Progenitor cell of endocrine pancreas (in vitro differentiated cells): ENCODE measurements at regions not wholly inside any gene's neighbourhood (a gene's known extent, or its start where the extent isn't known, plus 50 kb on each side); places are given as distances from the start of the nearest gene placed in this dataset.
"Not testable (repeated sequence)": the region's sequence is repeated elsewhere in the genome, so short reads cannot be mapped to it uniquely, and the experiment has no call there.

ENCODE experiments used
- DNase-seq: peaks from one replicate; pipeline ENCODE4 v3.0.0; 2021; ENCODE audit warnings: low spot score; ENCODE audit not compliant: unreplicated experiment
- H3K27ac Mint-ChIP-seq: 2 replicates; pipeline ENCODE4 v1.8.0; 2021; ENCODE audit warnings: mild to moderate bottlenecking, moderate library complexity, mixed read lengths
- H3K27me3 Mint-ChIP-seq: 2 replicates; pipeline ENCODE4 v1.8.0; 2021; ENCODE audit warnings: mixed read lengths
- H3K36me3 Mint-ChIP-seq: 2 replicates; pipeline ENCODE4 v1.8.0; 2022; ENCODE audit warnings: mixed read lengths; ENCODE audit not compliant: insufficient read depth
- H3K4me1 Mint-ChIP-seq: 2 replicates; pipeline ENCODE4 v1.8.0; 2021; ENCODE audit warnings: low read depth, mixed read lengths
- H3K4me3 Mint-ChIP-seq: 2 replicates; pipeline ENCODE4 v1.8.0; 2021; ENCODE audit warnings: low read depth, mild to moderate bottlenecking, moderate library complexity, mixed read lengths
- H3K9me3 Mint-ChIP-seq: 2 replicates; pipeline ENCODE4 v1.8.0; 2021; ENCODE audit warnings: low read depth, mixed read lengths

- H3K27ac Mint-ChIP-seq, H3K27me3 Mint-ChIP-seq, H3K9me3 Mint-ChIP-seq, H3K4me1 Mint-ChIP-seq, DNase-seq, H3K4me3 Mint-ChIP-seq, H3K36me3 Mint-ChIP-seq: not testable (repeated sequence)
Measured at GRCh38 chr2:111292232-111292968, 171.7 kb downstream of the BCL2L11 start.

GRCh38 chr2:111294699-111295098 lies 174.0 kb downstream of the BCL2L11 start:
- H3K27me3 Mint-ChIP-seq, DNase-seq, H3K4me3 Mint-ChIP-seq, H3K9me3 Mint-ChIP-seq, H3K27ac Mint-ChIP-seq, H3K4me1 Mint-ChIP-seq, H3K36me3 Mint-ChIP-seq: not testable (repeated sequence)

- H3K27ac Mint-ChIP-seq, H3K9me3 Mint-ChIP-seq, H3K27me3 Mint-ChIP-seq, H3K4me3 Mint-ChIP-seq, H3K36me3 Mint-ChIP-seq, DNase-seq: not testable (repeated sequence)
- peaks cover 10% of the 10 kb centered on the region for H3K4me1 Mint-ChIP-seq
Measured at GRCh38 chr2:111296122-111296804, 175.5 kb downstream of the BCL2L11 start.

GRCh38 chr2:111297128-111297527 lies 176.4 kb downstream of the BCL2L11 start:
- H3K36me3 Mint-ChIP-seq, H3K27ac Mint-ChIP-seq, H3K9me3 Mint-ChIP-seq, H3K4me3 Mint-ChIP-seq, DNase-seq, H3K27me3 Mint-ChIP-seq: not testable (repeated sequence)
- H3K4me1 Mint-ChIP-seq = peaks cover 10% of the 10 kb centered on the region

- not testable (repeated sequence) for H3K27me3 Mint-ChIP-seq, DNase-seq, H3K4me3 Mint-ChIP-seq, H3K36me3 Mint-ChIP-seq, H3K4me1 Mint-ChIP-seq, H3K9me3 Mint-ChIP-seq, H3K27ac Mint-ChIP-seq
Measured at GRCh38 chr2:111298927-111299326, 178.2 kb downstream of the BCL2L11 start.

- H3K27ac Mint-ChIP-seq, H3K4me1 Mint-ChIP-seq: not testable (repeated sequence)
Measured at GRCh38 chr2:111299635-111300034, 178.9 kb downstream of the BCL2L11 start.

GRCh38 chr2:111301677-111302076 lies 181.0 kb downstream of the BCL2L11 start:
- H3K4me1 Mint-ChIP-seq, H3K27me3 Mint-ChIP-seq, H3K9me3 Mint-ChIP-seq, H3K4me3 Mint-ChIP-seq, H3K27ac Mint-ChIP-seq, H3K36me3 Mint-ChIP-seq, DNase-seq: not testable (repeated sequence)

More at GRCh38 chr2:111299635-111300034, 178.9 kb downstream of the BCL2L11 start:
- H3K4me3 Mint-ChIP-seq, H3K36me3 Mint-ChIP-seq, DNase-seq, H3K9me3 Mint-ChIP-seq, H3K27me3 Mint-ChIP-seq: not testable (repeated sequence)

GRCh38 chr2:111302397-111303218 lies 181.9 kb downstream of the BCL2L11 start:
- H3K9me3 Mint-ChIP-seq = not testable (repeated sequence)

GRCh38 chr2:111307302-111307701 lies 186.6 kb downstream of the BCL2L11 start:
- DNase-seq, H3K27ac Mint-ChIP-seq, H3K4me1 Mint-ChIP-seq, H3K27me3 Mint-ChIP-seq, H3K4me3 Mint-ChIP-seq, H3K36me3 Mint-ChIP-seq, H3K9me3 Mint-ChIP-seq: not testable (repeated sequence)

More at GRCh38 chr2:111302397-111303218, 181.9 kb downstream of the BCL2L11 start:
- not testable (repeated sequence) for H3K4me1 Mint-ChIP-seq, H3K27me3 Mint-ChIP-seq, H3K4me3 Mint-ChIP-seq, H3K36me3 Mint-ChIP-seq, H3K27ac Mint-ChIP-seq, DNase-seq

- H3K9me3 Mint-ChIP-seq, H3K27ac Mint-ChIP-seq, H3K4me1 Mint-ChIP-seq, H3K4me3 Mint-ChIP-seq, H3K36me3 Mint-ChIP-seq, H3K27me3 Mint-ChIP-seq, DNase-seq: not testable (repeated sequence)
Measured at GRCh38 chr2:111309231-111310075, 188.7 kb downstream of the BCL2L11 start.

GRCh38 chr2:111310395-111310794 lies 189.7 kb downstream of the BCL2L11 start:
- not testable (repeated sequence) for H3K27ac Mint-ChIP-seq, H3K27me3 Mint-ChIP-seq, H3K36me3 Mint-ChIP-seq, DNase-seq, H3K9me3 Mint-ChIP-seq, H3K4me3 Mint-ChIP-seq, H3K4me1 Mint-ChIP-seq

- H3K9me3 Mint-ChIP-seq, H3K27ac Mint-ChIP-seq, H3K4me3 Mint-ChIP-seq, H3K4me1 Mint-ChIP-seq, H3K36me3 Mint-ChIP-seq, DNase-seq, H3K27me3 Mint-ChIP-seq: not testable (repeated sequence)
Measured at GRCh38 chr2:111311568-111311967, 190.9 kb downstream of the BCL2L11 start.
